IPS-18a (cell line): ENCODE measurements at regions not wholly inside any gene's neighbourhood (a gene's known extent, or its start where the extent isn't known, plus 50 kb on each side); places are given as distances from the start of the nearest gene placed in this dataset.

Experiments used
- H3K27ac ChIP-seq: one replicate; pipeline ENCODE4 v1.5.1; 2013; ENCODE audit warnings: low read length
- H3K27me3 ChIP-seq: one replicate; pipeline ENCODE4 v1.6.1; 2013; ENCODE audit warnings: mild to moderate bottlenecking, low read length; ENCODE audit not compliant: control insufficient read depth, insufficient read depth
- H3K36me3 ChIP-seq: one replicate; pipeline ENCODE4 v1.6.1; 2013; ENCODE audit warnings: low read depth, low read length; ENCODE audit not compliant: control insufficient read depth
- H3K4me1 ChIP-seq: one replicate; pipeline ENCODE4 v1.6.1; 2013; ENCODE audit warnings: low read depth, low read length; ENCODE audit not compliant: control insufficient read depth
- H3K4me3 ChIP-seq: one replicate; pipeline ENCODE4 v1.5.1; 2013; ENCODE audit warnings: low read length
- H3K9ac ChIP-seq: one replicate; pipeline ENCODE4 v1.6.1; 2013; ENCODE audit warnings: mild to moderate bottlenecking, low read length, moderate library complexity
- H3K9me3 ChIP-seq: one replicate; pipeline ENCODE4 v1.6.1; 2013; ENCODE audit warnings: low read depth, low read length; ENCODE audit not compliant: control insufficient read depth

- Histone ChIP-seq H3K27me3 (no peaks in the 10 kb centered on the region), H3K4me1 (peaks cover 31% of the 10 kb centered on the region), H3K4me3 (no peak overlapping the region), H3K9me3 (no peaks in the 10 kb centered on the region), H3K27ac (no peak overlapping the region), H3K9ac (no peak overlapping the region), H3K36me3 (peaks cover 7% of the 10 kb centered on the region)
These were observed 139.5 kb downstream of the TLR5 start for GRCh38 chr1:223003549-223003948.

DNA sequence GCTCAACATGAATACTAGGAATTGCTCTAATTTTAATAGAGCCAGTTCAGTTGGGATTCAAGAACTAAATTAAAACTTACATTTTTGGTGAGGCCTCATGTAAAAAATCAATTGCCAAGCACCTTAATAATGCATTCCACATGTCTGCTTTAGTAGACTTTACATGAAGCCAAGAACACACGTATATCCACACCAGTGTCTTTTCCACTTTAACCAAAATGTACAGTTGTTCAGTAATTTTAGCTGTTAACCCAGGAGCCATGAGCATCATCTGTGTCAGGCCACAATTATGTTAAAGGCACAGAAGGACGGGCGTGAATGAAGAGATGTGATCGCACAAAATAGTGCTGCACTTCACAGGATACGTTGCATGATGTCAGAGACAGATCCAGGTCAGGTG lies 136.7 kb downstream of the TLR5 start:
- no peak overlapping the region for H3K4me3 ChIP-seq
- H3K9ac ChIP-seq: no peak overlapping the region
- H3K4me1 ChIP-seq: peaks cover 44% of the 10 kb centered on the region
- no peaks in the 10 kb centered on the region for H3K27me3 ChIP-seq
- peaks cover 7% of the 10 kb centered on the region for H3K36me3 ChIP-seq
- no peak overlapping the region for H3K27ac ChIP-seq
- H3K9me3 ChIP-seq: no peaks in the 10 kb centered on the region

GRCh38 chr1:223006917-223007648 lies 136.0 kb downstream of the TLR5 start:
- peaks cover 43% of the 10 kb centered on the region for H3K4me1 ChIP-seq
- H3K27ac ChIP-seq: no peak overlapping the region
- peaks cover 7% of the 10 kb centered on the region for H3K36me3 ChIP-seq
- no peak overlapping the region for H3K4me3 ChIP-seq
- H3K9me3 ChIP-seq: no peaks in the 10 kb centered on the region
- no peak overlapping the region for H3K9ac ChIP-seq
- no peaks in the 10 kb centered on the region for H3K27me3 ChIP-seq

GRCh38 chr1:223007935-223008334 lies 135.1 kb downstream of the TLR5 start:
- Histone ChIP-seq H3K27me3 (no peaks in the 10 kb centered on the region), H3K27ac (no peak overlapping the region), H3K36me3 (peaks cover 2% of the 10 kb centered on the region), H3K4me3 (no peak overlapping the region), H3K9me3 (no peaks in the 10 kb centered on the region), H3K9ac (no peak overlapping the region), H3K4me1 (peaks cover 42% of the 10 kb centered on the region)

DNA sequence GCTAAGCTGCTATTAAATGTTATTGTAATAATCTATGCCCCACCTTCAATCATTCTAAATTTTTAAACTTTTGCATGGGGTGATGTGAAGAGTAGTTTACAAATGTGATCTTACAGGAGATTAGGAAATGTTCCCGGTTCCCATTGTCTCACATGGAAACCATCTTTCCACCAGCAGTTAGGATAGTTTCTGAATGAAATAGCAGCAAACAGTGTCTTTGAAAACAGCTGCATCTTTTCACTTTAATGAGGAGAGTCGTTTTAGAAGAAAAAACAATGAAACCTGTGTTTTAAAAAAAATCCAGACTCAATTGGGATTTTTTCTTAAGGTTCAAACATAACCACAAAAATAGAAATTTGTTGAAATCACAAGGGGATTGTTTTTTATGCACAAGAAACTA lies 134.2 kb downstream of the TLR5 start:
- Histone ChIP-seq H3K9me3 (no peaks in the 10 kb centered on the region), H3K9ac (no peak overlapping the region), H3K36me3 (peaks cover 7% of the 10 kb centered on the region), H3K4me3 (no peak overlapping the region), H3K27ac (no peak overlapping the region), H3K4me1 (peaks cover 42% of the 10 kb centered on the region), H3K27me3 (no peaks in the 10 kb centered on the region)

GRCh38 chr1:223009406-223009805 lies 133.6 kb downstream of the TLR5 start:
- Histone ChIP-seq H3K4me1 (peaks cover 42% of the 10 kb centered on the region), H3K9ac (peak overlapping the region; percentile 0), H3K4me3 (no peak overlapping the region), H3K36me3 (peaks cover 13% of the 10 kb centered on the region), H3K27ac (no peak overlapping the region), H3K9me3 (no peaks in the 10 kb centered on the region), H3K27me3 (no peaks in the 10 kb centered on the region)

- H3K9me3 ChIP-seq: no peaks in the 10 kb centered on the region
- peak overlapping the region; percentile 14 for H3K9ac ChIP-seq
- peaks cover 24% of the 10 kb centered on the region for H3K36me3 ChIP-seq
- H3K4me3 ChIP-seq: peak overlapping the region; percentile 37
- peaks cover 42% of the 10 kb centered on the region for H3K4me1 ChIP-seq
- H3K27ac ChIP-seq: no peak overlapping the region
- H3K27me3 ChIP-seq: no peaks in the 10 kb centered on the region
These were observed 132.2 kb downstream of the TLR5 start for GRCh38 chr1:223010582-223011504.

GRCh38 chr1:223011505-223011856 lies 131.6 kb downstream of the TLR5 start:
- H3K27me3 ChIP-seq: no peaks in the 10 kb centered on the region
- H3K27ac ChIP-seq: no peak overlapping the region

GRCh38 chr1:223012176-223012788 lies 130.8 kb downstream of the TLR5 start:
- Histone ChIP-seq H3K9ac (no peak overlapping the region), H3K27ac (no peak overlapping the region), H3K9me3 (no peaks in the 10 kb centered on the region), H3K4me3 (no peak overlapping the region), H3K27me3 (no peaks in the 10 kb centered on the region), H3K4me1 (peaks cover 42% of the 10 kb centered on the region), H3K36me3 (peaks cover 38% of the 10 kb centered on the region)

More at GRCh38 chr1:223011505-223011856, 131.6 kb downstream of the TLR5 start:
- H3K9ac ChIP-seq: no peak overlapping the region
- peaks cover 30% of the 10 kb centered on the region for H3K36me3 ChIP-seq
- peaks cover 42% of the 10 kb centered on the region for H3K4me1 ChIP-seq
- H3K4me3 ChIP-seq: peak overlapping the region; percentile 37
- H3K9me3 ChIP-seq: no peaks in the 10 kb centered on the region

DNA sequence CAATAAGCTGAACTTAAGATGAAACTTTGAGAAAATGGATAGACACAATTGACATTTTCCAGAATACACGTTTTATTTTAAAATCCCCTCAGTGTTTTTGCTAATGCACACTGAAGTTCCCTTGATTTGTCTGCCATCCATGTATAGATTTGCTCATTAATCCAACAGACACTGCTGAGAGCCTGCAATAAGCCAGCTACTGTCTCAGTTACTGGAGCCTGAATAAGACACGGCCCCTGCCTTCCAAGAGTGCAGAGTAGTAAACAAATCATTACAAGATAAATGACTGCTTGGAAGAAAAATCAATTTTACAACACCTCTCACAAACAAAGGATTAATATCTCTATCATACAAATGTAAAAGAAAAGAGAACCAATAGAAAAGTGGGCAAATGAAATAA lies 130.1 kb downstream of the TLR5 start:
- no peak overlapping the region for H3K4me3 ChIP-seq
- peaks cover 45% of the 10 kb centered on the region for H3K36me3 ChIP-seq
- H3K4me1 ChIP-seq: peaks cover 38% of the 10 kb centered on the region
- no peaks in the 10 kb centered on the region for H3K27me3 ChIP-seq
- H3K27ac ChIP-seq: no peak overlapping the region
- H3K9me3 ChIP-seq: no peaks in the 10 kb centered on the region
- H3K9ac ChIP-seq: no peak overlapping the region

GRCh38 chr1:223014142-223014873 lies 128.7 kb downstream of the TLR5 start:
- Histone ChIP-seq H3K36me3 (peaks cover 56% of the 10 kb centered on the region), H3K4me3 (no peak overlapping the region), H3K9ac (no peak overlapping the region), H3K27me3 (no peaks in the 10 kb centered on the region), H3K4me1 (peaks cover 25% of the 10 kb centered on the region), H3K9me3 (no peaks in the 10 kb centered on the region), H3K27ac (no peak overlapping the region)
